Activated T-cell treated with anti-CD3 and anti-CD28 coated beads for 1 hour (primary cell): ENCODE measurements at regions not wholly inside any gene's neighbourhood (a gene's known extent, or its start where the extent isn't known, plus 50 kb on each side); places are given as distances from the start of the nearest gene placed in this dataset.

Experiments used
- DNase-seq: peaks from one replicate; pipeline ENCODE4 v3.0.0-alpha.2; 2020; ENCODE audit warnings: low read depth

DNA sequence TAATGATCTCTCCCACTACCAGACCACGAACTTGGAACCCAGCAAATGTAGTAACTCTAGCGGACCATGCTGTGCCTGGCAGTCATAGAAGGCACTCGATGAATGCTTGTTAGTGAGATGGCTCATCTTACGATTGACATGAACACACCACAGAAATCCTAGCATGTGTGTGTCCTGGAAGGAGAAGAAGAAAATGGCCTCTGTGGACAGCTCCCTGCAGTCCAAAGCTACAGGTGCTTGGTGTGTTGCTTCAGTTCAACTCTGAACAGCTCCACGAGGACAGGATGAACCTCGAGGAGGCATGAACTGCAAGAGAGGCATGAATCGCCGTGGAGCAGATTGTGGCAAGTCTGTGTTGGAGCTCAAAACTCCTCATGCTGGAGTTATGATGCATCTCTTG is 93.5 kb downstream of the KLF6 start:
- no peak for DNase-seq

DNA sequence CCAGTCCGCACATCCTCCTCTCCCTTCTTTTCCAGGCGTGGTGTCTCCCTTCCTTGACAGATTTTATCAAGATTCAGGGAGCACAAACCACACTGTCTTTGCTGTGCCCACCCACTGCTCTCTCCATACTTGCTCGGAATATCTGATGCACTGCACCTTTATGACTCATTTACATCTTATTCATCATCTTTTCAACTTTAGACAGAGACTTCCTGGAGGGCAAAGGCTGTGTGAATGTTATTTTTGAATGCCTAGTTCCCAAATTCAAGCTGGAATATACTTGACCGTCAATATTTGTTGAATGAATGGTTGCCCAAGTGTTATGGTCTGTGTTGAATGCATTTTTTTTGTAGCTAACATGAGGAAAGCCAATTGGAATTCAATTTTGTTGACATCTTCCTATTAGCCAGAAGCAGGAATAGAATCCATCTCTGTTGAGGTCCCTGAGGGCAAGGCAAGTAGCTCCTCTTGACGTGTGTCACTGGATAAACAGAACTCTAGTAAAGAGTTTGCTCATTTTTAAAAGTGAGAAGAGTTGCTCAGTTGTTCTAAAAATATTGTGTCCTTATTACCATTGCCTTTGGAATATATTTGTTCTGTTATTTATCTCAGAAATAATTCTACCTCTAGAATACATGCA is 95.0 kb downstream of the KLF6 start:
- DNase-seq, result no peak

DNA sequence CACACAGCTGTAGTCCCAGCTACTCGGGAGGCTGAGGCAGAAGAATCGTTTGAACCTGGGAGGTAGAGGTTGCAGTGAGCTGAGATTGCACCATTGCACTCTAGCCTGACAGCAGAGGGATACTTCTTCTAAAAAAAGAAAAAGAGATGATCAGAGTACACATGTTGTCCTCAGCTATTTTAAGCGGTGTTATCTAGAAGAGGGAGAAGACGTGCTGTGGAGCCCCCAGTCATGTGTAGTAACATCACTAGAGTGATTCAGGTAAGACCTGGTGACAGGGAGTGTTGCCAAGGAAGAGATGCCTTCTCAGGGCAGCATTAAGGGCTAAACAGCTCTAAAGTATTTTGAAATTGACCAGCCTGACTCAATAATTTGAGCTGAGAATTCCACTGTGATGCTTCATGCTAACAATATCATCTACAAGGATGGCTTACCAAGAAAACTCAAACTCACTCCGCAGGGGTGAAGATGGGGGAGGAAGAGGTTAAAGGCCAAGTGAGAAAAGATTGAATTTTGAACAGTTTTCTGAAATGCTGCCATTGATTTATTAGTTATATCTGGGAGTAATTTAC is 97.4 kb downstream of the KLF6 start:
- no peak for DNase-seq

DNA sequence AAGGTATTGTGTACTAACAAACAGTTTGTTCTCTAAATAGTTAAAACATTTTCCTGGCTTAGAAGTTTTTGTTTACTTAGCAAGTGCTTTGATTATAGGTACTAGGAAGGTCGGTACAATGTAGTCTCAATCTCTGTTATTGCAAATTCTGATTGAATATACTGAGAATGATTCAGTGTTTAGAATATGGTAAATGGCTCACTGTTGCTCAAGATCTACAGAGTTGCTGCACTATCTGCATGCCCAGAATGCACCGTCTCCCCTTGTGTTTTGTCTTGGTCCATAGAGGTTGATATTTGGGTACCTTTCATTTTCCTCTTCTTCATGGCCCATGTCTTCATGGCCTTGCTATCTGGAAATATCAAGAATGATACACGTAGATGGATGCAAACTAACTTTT is 99.6 kb downstream of the KLF6 start:
- no peak for DNase-seq

DNA sequence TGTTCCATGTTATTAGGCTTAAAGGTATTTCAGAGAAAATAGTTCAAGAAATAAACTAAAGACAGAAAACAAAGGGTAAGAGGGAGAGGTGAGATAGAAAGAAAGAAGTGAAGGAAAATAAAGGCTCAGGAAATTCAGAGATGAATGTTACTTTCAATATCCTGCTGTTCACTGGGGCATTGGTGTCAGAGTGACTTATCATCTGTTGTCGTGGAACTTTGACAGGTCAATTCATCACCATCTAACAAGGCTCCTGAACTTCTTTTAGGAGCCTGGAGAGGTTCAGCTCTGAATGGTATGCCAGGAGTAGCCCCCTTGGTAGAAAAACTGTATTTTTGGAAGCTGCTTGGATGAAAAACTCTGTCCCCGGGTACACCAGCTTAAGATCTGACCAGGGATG is 100.1 kb downstream of the KLF6 start:
- DNase-seq, result no peak

DNA sequence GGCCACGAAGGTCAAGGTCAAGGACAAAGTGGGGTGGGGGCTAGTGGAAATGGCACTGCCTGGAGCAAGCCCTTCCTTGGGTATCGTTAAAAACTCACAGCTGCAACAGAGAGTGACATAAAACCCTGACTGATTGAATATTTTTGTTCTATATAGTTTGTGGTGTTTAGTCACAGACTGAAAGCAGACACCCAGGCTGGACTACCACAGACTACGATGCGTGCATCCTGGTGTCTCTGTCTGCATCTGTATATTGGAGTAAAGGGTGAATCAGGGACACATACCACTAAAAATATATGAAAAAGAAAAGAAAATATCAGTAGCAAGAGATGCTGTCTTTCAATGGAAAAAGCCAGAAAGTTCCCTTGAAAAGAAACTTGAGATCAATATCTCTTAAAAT is 101.4 kb downstream of the KLF6 start:
- DNase-seq, result no peak

DNA sequence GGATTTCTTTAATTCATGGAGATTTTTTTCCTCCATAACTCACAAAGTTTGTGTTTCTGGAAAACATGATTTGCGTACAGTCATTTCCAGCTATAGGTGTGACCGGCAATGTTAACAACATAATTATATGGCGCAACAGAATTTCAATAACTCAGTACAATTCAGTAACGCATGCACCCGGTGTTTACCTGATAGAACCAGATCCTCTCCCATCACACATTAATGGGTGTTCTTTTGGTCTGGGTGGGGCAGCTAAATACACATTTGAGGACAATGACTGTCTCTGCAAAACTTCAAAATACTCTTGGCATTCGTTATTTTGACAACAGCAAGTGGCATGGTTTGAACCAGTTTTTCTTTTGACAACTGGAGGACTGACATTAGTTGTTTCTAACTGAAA is 102.3 kb downstream of the KLF6 start:
- DNase-seq, result no peak

DNA sequence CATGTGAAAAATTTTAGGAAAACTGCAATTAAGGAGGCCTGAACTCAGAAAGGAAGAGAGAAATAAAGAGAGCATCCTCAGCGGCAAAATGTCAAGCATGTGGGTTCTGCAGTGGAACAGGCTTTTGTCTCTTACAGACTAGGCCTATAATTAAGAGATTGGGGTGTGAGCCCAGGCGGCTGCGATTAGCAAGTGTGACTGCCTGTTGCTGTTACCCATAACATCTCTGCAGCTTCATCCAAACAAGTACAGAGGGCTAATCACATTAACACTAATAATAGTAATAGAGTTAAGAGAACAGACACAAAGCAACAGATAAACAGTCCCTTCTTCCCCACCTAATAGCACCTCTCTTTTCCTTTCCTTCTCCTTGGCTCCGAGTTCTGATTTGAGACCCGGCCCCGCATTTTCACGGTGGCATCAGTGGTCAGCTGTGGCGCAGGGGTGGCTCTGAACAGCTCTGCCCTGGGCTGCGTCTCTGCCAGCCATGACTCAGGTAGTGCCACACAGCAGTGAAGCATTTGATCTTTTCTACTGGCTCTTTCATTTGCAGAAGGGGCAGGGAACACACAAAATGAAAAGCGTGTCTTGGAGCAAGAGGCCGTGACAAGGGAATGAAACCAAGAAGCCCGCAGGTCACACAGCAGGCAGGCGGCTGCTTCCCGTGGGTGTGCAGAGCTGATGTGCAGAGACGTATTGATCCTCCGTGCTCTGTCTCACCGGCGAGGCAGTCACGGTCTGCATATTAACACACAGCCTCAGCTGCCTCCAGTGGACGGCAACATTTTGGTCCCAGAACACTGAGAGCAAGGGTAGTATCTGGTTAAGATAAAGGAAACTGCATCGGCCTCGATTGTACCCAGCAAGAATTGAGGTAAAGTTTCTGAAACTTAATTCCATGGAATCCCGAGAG is 103.1 kb downstream of the KLF6 start:
- DNase-seq, result no peak

DNA sequence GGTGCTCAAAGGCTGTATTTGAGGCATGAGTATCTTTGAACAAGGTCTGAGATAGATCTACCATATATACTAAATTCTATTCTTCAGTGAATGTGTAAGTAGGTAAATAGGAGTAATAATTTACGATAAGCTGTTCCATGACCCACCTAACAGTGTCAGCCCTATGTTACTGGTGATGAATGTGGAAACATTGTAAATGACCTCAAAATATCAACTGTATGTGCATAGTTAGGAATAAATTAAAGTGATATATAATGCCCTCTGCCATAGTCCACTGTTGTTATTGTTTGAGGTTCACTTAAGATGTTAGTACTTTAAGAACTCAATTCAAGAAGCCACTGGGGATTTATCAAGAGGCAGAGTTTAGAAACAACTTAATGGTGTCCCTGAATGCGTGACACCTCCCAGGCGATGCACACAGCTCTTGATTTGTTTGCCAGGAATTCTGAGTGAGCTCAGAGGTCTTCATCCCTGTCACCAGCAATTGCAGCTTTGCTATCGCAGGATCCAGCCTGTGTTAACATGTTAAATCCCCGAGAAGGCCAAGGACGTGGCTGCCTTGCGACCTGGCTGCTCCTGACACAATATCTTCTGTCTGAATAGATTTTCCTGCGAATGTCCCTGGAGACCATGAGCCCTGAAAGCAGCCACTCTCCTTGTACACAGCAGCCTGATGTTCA is 104.9 kb downstream of the KLF6 start:
- no peak for DNase-seq

DNA sequence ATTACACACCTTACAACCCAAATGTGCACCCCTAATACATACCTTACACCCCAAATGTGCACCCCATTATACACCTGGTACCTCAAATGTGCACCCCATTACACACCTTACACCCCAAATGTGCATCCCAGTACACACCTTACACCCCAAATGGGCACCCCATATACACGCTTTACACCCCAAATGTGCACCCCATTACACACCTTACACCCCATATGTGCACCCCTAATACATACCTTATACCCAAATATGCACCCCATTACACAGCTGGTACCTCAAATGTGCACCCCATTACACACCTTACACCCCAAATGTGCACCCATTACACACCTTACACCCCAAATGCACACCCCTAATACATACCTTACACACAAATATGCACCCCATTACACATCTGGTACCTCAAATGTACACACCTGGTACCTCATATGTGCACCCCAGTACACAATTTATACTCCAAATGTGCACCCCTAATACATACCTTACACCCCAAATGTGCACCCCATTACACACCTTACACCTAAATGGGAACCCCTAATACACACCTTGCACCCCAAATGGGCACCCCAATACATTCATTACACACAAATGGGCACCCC is 106.3 kb downstream of the KLF6 start:
- no peak for DNase-seq

DNA sequence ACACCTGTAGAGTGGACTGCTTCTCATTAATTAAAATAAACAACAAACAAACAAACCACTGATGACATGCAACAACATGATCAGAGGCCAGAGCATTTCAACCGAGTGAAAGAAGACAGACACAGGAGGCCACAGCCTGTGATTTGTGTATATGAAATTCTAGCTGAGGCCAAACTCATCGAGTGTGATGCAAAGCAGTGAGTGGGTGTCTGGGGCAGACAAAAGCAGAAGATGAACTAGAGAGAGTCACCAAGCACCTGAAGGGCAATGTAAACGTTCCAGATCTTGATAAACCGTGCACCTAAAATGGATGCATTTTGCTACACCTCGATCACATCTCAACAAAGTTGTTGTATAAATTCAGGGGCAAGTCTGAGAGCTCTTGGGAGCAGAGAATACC is 108.4 kb downstream of the KLF6 start:
- DNase-seq, result no peak

DNA sequence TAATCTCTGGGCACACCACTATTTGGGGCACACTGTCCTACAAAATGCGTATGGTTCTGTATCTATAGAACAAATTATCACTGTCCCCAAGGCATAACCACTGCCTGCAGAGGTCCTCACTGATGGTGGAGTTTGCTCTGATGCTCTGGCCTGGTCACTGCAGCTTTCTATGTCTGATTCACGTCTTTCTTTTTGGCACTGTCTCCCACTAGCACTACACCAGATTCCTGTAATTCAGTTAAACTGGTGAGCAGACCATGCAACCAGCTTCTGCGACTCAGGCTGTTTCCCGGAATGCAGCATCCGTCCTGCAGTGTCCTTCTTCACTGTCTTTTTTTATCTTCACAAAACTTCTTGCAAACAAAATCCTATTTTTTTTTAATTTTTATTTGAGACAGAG is 112.8 kb downstream of the KLF6 start:
- DNase-seq, result no peak

DNA sequence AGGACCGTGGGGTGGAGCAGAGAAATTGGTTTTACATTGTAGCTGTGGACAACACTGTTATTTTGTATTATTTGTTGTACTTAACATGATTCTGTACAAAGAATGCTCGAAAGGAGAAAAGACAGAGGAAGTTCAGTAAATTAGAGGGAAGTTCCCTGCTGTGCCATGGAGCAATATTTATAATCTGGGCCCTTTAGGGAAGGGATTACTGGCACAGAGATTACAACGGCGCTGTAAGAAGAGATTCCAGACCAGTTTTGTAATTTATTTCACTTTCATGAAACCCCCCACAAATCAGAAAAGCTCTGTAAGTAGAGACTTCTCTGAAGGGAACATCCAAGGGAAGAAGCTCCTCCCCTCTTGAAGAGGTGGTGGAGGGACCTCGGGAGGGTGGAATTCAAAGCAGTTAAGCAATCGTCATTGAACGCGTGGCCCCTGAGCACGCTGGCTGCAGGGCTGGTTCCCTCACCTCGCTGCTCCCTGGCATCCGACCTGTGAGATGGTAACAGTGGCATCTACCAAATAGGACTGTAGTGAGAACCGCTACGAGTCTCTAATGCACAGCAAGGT is 113.5 kb downstream of the KLF6 start:
- DNase-seq, result no peak

DNA sequence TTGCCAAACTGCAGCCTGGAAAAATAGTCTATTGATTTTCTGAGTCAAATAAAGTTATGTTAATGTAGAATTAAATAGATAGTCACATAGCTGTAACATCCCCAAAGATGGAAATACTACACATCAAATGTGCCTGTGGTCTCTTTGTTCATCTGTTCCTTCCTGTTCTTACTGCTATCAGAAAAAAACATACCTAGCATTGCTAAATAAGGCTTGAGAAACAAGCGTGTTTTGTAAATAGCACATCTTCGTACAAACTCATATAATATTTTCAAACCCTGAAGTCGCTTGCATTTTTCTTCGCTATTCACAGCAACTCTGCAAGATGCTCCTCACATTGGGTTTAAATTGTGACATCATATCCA is 116.1 kb downstream of the KLF6 start:
- DNase-seq, result no peak

DNA sequence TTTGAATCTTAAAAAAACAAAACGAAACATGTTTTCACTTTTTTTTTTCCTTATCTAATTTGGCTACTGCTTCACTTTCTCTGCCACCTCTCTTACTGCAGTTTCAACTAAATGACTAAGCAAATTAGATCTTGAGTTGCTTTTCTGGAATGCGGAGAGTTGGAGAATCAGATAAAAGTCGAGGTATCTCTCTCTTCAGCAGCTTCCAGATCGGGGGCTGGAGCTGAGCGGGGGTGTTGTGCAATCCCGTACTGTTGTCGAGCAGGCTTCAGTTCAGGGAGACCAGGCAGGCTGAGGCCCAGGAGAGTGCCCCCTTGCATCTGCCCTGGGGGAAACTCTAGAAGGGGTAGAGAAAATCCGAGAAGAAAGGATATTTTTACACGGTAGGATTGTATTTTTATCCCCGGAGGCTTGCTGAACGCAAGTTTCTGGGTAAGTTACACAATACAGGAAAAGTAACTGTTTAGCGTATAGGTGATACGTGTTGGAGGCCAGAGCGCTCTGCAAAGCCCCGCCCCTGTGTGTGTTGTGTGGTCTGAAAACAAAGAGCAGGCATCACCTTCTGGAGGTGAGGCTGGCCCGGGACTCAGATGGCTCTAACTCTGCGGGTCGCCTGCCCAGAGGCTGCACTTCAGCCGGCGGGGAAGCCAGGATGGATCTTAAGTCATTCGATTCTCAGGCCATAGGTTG is 116.6 kb downstream of the KLF6 start:
- DNase-seq, result peak; percentile 48

DNA sequence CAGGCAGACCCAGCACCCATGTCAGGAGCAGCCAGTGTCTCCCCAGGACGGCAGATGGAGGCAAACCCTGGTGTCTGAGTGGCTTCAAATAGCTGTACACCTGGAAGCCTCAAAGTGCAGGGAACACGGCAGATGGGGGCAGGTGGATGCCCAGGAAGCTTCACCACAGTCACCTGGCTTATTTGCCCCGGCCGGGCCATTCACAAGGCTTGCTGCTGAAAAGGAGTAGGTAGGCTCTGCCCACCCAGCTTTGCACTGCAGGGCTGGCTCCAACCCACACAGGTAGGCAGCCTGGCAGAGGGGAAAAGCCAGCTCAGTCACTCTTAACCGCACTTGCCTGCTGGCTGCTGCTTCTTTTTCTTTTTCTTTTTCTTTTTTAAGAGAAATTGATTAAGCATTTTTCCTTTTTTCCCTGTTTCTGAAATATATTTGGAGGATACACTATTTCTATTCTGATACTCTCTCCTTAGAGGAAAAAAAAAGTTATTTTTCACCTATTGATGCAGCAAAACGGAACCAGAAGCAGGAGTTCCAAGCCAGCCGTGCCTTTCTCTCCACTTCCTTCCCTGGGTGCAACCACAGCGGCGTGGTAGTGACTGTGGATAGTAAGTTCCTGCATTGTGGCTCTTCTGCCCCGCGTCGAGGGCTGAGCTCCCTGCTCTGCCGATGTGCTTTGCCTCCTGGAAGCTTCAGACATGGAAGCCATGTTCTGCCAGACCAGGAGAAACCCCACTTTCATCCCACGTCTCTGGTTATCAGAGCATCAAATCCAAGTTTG is 118.3 kb downstream of the KLF6 start:
- DNase-seq, result peak; percentile 11

DNA sequence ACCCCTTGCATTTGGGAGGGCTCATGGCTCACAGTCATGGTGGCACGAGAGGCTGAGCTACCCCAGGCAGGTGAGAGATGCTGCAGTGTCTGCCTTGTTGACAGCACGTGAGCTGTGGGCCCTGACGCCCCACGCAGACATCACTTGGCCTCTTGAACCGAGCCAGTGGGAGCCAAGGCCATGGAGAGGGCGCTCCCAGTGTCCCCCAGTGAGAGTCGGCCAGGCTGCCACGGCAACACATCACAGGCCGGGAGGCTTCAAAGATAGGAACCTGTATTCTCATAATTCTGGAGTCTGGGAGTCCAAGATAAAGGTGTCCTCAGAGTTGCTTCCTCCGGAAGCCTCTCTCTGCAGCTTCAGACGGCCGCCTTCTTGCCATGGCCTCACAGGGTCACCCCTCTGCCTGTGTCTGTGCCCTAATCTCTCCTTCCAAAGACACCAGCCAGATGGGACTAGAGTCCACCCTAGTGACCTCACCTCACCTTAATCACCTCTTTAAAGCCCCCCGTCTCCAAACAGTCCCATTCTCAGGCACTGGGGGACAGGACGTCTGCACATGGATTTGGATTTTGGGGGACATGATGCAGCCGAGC is 119.6 kb downstream of the KLF6 start:
- DNase-seq, result no peak

DNA sequence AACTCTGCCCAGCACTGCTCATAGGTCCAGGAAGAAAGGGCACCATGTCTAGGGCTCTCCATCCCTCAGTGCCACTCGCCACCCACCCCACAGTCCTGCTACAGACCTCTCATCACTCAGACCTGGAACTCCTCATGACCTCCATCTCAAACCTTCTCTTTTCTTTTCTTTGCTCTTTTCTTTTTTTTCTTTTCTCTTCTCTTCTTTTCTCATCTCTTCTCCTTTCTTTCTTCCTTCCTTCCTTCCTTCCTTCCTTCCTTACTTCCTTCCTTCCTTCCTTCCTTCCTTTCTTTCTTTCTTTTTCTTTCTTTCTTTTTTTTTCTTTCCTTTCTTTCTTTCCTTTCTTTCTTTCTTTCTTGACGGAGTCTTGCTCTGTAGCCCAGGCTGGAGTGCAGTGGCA is 122.2 kb downstream of the KLF6 start:
- no peak for DNase-seq

DNA sequence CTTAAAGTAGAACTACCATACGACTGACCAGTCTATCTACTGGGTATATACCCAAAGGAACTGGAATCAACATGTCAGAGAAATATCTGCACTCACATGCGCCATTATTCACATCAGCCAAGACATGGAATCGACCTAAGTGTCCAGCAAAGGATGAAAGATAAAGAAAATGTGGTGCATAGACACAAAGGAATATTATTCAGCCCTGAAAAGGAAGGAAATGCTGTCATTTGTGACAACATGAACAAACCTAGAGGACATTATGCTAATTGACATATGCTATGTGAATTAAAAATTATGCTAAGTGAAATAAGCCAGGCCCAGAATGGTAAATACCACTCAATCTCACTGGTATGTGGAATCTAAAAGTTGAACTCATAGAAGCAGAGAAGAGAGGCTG is 123.7 kb downstream of the KLF6 start:
- no peak for DNase-seq

DNA sequence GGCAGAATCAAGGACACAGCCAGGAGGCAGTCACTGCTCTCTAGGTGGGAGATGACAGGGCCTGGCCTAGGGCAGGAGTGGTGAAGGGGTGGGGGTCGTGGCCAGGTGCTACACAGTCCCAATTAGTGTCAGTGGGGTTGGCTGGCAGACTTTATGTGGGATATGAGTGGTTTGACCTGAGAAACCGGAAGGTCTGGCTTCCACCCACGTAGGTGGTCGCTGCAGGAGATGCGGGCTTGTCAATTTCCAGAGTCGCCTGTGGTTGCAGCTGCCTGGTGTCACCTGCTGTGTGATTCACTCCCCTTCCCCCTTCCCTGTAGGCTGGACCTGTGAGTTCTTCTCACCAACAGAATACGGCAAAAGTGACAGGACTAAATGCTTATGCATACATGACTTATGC is 124.3 kb downstream of the KLF6 start:
- DNase-seq, result no peak
